Neural crest cell (in vitro differentiated cells): ENCODE measurements at regions not wholly inside any gene's neighbourhood (a gene's known extent, or its start where the extent isn't known, plus 50 kb on each side); places are given as distances from the start of the nearest gene placed in this dataset.

ENCODE experiments used
- DNase-seq: peaks from one replicate; pipeline ENCODE4 v3.0.0; 2021; ENCODE audit warnings: low read depth, mixed read lengths, low spot score
- H3K27ac Mint-ChIP-seq: one replicate; pipeline ENCODE4 v1.8.0; 2021; ENCODE audit warnings: mild to moderate bottlenecking, mixed read lengths; ENCODE audit not compliant: unreplicated experiment
- H3K27me3 Mint-ChIP-seq: 2 replicates; pipeline ENCODE4 v1.8.0; 2021; ENCODE audit warnings: low read depth, mild to moderate bottlenecking, mixed read lengths
- H3K36me3 Mint-ChIP-seq: 2 replicates; pipeline ENCODE4 v1.8.0; 2021; ENCODE audit warnings: low read depth, mild to moderate bottlenecking, mixed read lengths
- H3K4me1 Mint-ChIP-seq: 2 replicates; pipeline ENCODE4 v1.8.0; 2021; ENCODE audit warnings: mixed read lengths
- H3K4me3 Mint-ChIP-seq: one replicate; pipeline ENCODE4 v1.8.0; 2021; ENCODE audit warnings: mild to moderate bottlenecking, mixed read lengths
- H3K9me3 Mint-ChIP-seq: 2 replicates; pipeline ENCODE4 v1.8.0; 2021; ENCODE audit warnings: mixed read lengths
- CTCF ChIP-seq: fragments of 200-600 bp; sonication (generic); conservative IDR thresholded peaks from 2 replicates; pipeline ENCODE4 v1.5.0; 2021; ENCODE audit warnings: antibody characterized with exemption, mild to moderate bottlenecking

GRCh38 chr15:97836003-97836402 lies 124.5 kb upstream of the ARRDC4 start:
- Mint-ChIP-seq H3K4me1 (no peaks in the 10 kb centered on the region), H3K27me3 (no peaks in the 10 kb centered on the region), H3K9me3 (peaks cover 7% of the 10 kb centered on the region), H3K27ac (no peak overlapping the region), H3K36me3 (no peaks in the 10 kb centered on the region), H3K4me3 (no peak overlapping the region)
- no peak for TF ChIP-seq CTCF
- DNase-seq, result no peak

- Mint-ChIP-seq H3K36me3 (no peaks in the 10 kb centered on the region), H3K27me3 (no peaks in the 10 kb centered on the region)
Observed at GRCh38 chr15:97837896-97838295, 122.6 kb upstream of the ARRDC4 start.

GRCh38 chr15:97838606-97839210 lies 121.8 kb upstream of the ARRDC4 start:
- DNase-seq, result no peak
- no peak overlapping the region for H3K4me3 Mint-ChIP-seq
- H3K9me3 Mint-ChIP-seq, result peaks cover 4% of the 10 kb centered on the region
- H3K27me3 Mint-ChIP-seq, result no peaks in the 10 kb centered on the region
- TF ChIP-seq CTCF, result no peak
- H3K27ac Mint-ChIP-seq, result no peak overlapping the region
- H3K4me1 Mint-ChIP-seq, result no peaks in the 10 kb centered on the region
- no peaks in the 10 kb centered on the region for H3K36me3 Mint-ChIP-seq

More at GRCh38 chr15:97837896-97838295, 122.6 kb upstream of the ARRDC4 start:
- H3K27ac Mint-ChIP-seq, result no peak overlapping the region
- TF ChIP-seq CTCF, result no peak
- H3K4me3 Mint-ChIP-seq, result no peak overlapping the region
- no peaks in the 10 kb centered on the region for H3K4me1 Mint-ChIP-seq
- DNase-seq, result no peak
- peaks cover 4% of the 10 kb centered on the region for H3K9me3 Mint-ChIP-seq

- Mint-ChIP-seq H3K9me3 (no peaks in the 10 kb centered on the region), H3K27ac (no peak overlapping the region), H3K4me3 (no peak overlapping the region), H3K27me3 (no peaks in the 10 kb centered on the region), H3K4me1 (no peaks in the 10 kb centered on the region), H3K36me3 (no peaks in the 10 kb centered on the region)
- no peak for DNase-seq
- TF ChIP-seq CTCF, result no peak
Observed at GRCh38 chr15:97840501-97840900, 120.0 kb upstream of the ARRDC4 start.

- no peaks in the 10 kb centered on the region for H3K4me1 Mint-ChIP-seq
- no peaks in the 10 kb centered on the region for H3K36me3 Mint-ChIP-seq
Observed at GRCh38 chr15:97841558-97841957, 118.9 kb upstream of the ARRDC4 start.

More at GRCh38 chr15:97841558-97841957, 118.9 kb upstream of the ARRDC4 start:
- no peak for DNase-seq
- no peaks in the 10 kb centered on the region for H3K27me3 Mint-ChIP-seq
- no peaks in the 10 kb centered on the region for H3K9me3 Mint-ChIP-seq
- H3K27ac Mint-ChIP-seq, result no peak overlapping the region
- no peak for TF ChIP-seq CTCF
- H3K4me3 Mint-ChIP-seq, result no peak overlapping the region
